K562 (cell line): ENCODE measurements at regions not wholly inside any gene's neighbourhood (a gene's known extent, or its start where the extent isn't known, plus 50 kb on each side); places are given as distances from the start of the nearest gene placed in this dataset.

Experiments used
- ATAC-seq: fragments of 200-7000 bp; cut with Tn5 transposase; 3 replicates; pipeline ENCODE4 v1.9.1; 2020; ENCODE audit warnings: moderate library complexity
- BruUV-seq: library from RNA; stranded (reverse); fragments of 400-500 nt; replicated peaks from 2 replicates; lab custom pipeline; 2021; lab: Mats Ljungman, UMichigan
- CTCF ChIA-PET: fragments of 300-600 bp; formaldehyde crosslinking; extraction: SDS; loops from one replicate; lab custom pipeline; 2021; ENCODE audit warnings: low intra/inter-chr PET ratio; lab: Yijun Ruan, JAX
- POLR2A ChIA-PET: fragments of 300-600, 350-650 bp; sonication (Branson Sonifier 250); formaldehyde crosslinking; extraction: SDS; loops from one replicate; lab custom pipeline; 2021; ENCODE audit warnings: antibody characterized with exemption, inconsistent platforms; lab: Yijun Ruan, JAX
- DNase-seq, 4 experiments: peaks; one replicate each; pipeline versions ENCODE4 v3.0.0 to v3.0.0-alpha.2; 2011 to 2018; ENCODE audit warnings: low spot score in 3 of 4, mixed read lengths in 3 of 4; ENCODE audit errors: extremely low read depth in 1 of 4
- FAIRE-seq: peaks from 2 replicates; lab custom pipeline; 2011; peaks lifted over from hg19 to GRCh38; lab: Jason Lieb, UNC
- H2AFZ ChIP-seq: 2 replicates; pipeline ENCODE4 v1.6.0; 2011; ENCODE audit warnings: low read depth, low read length, control low read depth, inconsistent platforms
- H3K27ac ChIP-seq: fragments of 200-600 bp; 3 replicates; pipeline ENCODE4 v1.8.0; 2011; ENCODE audit warnings: low read depth, mild to moderate bottlenecking, control low read depth, inconsistent platforms, low read length, moderate library complexity, mixed read lengths; ENCODE audit errors: extremely low read depth
- H3K27me3 ChIP-seq, 2 experiments: fragments of 300-600 bp in 1 of 2; 2 replicates in 1 of 2; 3 replicates in 1 of 2; pipeline versions ENCODE4 v1.6.0 to v1.8.0; 2011; ENCODE audit warnings: inconsistent platforms in 2 of 2, low read length in 2 of 2, mild to moderate bottlenecking in 1 of 2, mixed read lengths in 1 of 2, moderate library complexity in 1 of 2; ENCODE audit not compliant: control insufficient read depth in 2 of 2, insufficient read depth in 2 of 2
- H3K36me3 ChIP-seq: fragments of 300-600 bp; 3 replicates; pipeline ENCODE4 v1.8.0; 2011; ENCODE audit warnings: mild to moderate bottlenecking, low read length, inconsistent platforms; ENCODE audit not compliant: control insufficient read depth, insufficient read depth
- H3K4me1 ChIP-seq, 2 experiments: fragments of 200-600 bp in 1 of 2; replicated peaks in 1 of 2; 2 replicates in 1 of 2; 3 replicates in 1 of 2; pipeline versions ENCODE4 v1.5.1 to v1.8.0; 2011; ENCODE audit warnings: inconsistent platforms in 2 of 2, low read length in 2 of 2, mild to moderate bottlenecking in 1 of 2, mixed read lengths in 1 of 2, moderate library complexity in 1 of 2; ENCODE audit not compliant: control insufficient read depth in 2 of 2, insufficient read depth in 2 of 2
- H3K4me2 ChIP-seq: 2 replicates; pipeline ENCODE4 v1.6.1; 2011; ENCODE audit warnings: low read length, control low read depth, inconsistent platforms, mixed read lengths; ENCODE audit not compliant: insufficient read depth
- H3K4me3 ChIP-seq: fragments of 200-600 bp; sonication (generic), shearing (Covaris generic); 2 replicates; pipeline ENCODE4 v1.5.1; 2016; ENCODE audit warnings: control low read depth, inconsistent platforms
- H3K79me2 ChIP-seq: fragments of 200-600 bp; 3 replicates; pipeline ENCODE4 v1.8.0; 2011; ENCODE audit warnings: low read length, inconsistent platforms; ENCODE audit not compliant: control insufficient read depth, insufficient read depth
- H3K9ac ChIP-seq, 2 experiments: 2 replicates each; pipeline versions ENCODE4 v1.6.0 to v1.6.1; 2011; ENCODE audit warnings: low read depth in 2 of 2, low read length in 2 of 2, control low read depth in 1 of 2, inconsistent platforms in 1 of 2, mild to moderate bottlenecking in 1 of 2, mixed read lengths in 1 of 2; ENCODE audit not compliant: insufficient read depth in 1 of 2
- H3K9me1 ChIP-seq: one replicate; pipeline ENCODE4 v1.6.0; 2011; ENCODE audit warnings: inconsistent platforms, mild to moderate bottlenecking, low read length, moderate library complexity; ENCODE audit not compliant: control insufficient read depth, insufficient read depth
- H3K9me3 ChIP-seq: replicated peaks from 2 replicates; pipeline ENCODE4 v1.5.1; 2011; ENCODE audit warnings: low read depth, low read length, inconsistent platforms; ENCODE audit not compliant: control insufficient read depth, insufficient read depth
- H4K20me1 ChIP-seq: replicated peaks from 2 replicates; pipeline ENCODE4 v1.6.1; 2011; ENCODE audit warnings: low read length, inconsistent platforms, mixed read lengths; ENCODE audit not compliant: control insufficient read depth, insufficient read depth
- C11orf30 ChIP-seq: fragments of 450-650 bp; IDR thresholded peaks from 2 replicates; pipeline ENCODE4 v1.6.1; 2016; ENCODE audit warnings: low read depth, mild to moderate bottlenecking
- CTCF ChIP-seq, 3 experiments: IDR thresholded peaks in 2 of 3; conservative IDR thresholded peaks in 1 of 3; 2 replicates each; pipeline ENCODE4 v1.5.1; 2011 to 2012; ENCODE audit warnings: low read length in 3 of 3, mild to moderate bottlenecking in 3 of 3, control low read depth in 2 of 3, improper control_type of control experiment in 1 of 3, inconsistent platforms in 1 of 3, low read depth in 1 of 3, mixed read lengths in 1 of 3, moderate library complexity in 1 of 3; ENCODE audit not compliant: insufficient read depth in 2 of 3
- EP300 ChIP-seq: IDR thresholded peaks from 2 replicates; pipeline ENCODE4 v1.6.1; 2012; ENCODE audit warnings: low read length, improper control_type of control experiment
- HMGXB4 ChIP-seq: sonication (generic); formaldehyde crosslinking; IDR thresholded peaks from 2 replicates; pipeline ENCODE4 v1.8.1; 2023; ENCODE audit warnings: mild to moderate bottlenecking, missing genetic modification reagents
- MAFF ChIP-seq: IDR thresholded peaks from 2 replicates; pipeline ENCODE4 v1.6.1; 2012; ENCODE audit warnings: low read length, improper control_type of control experiment
- MAFG ChIP-seq: fragments of 450-650 bp; conservative IDR thresholded peaks from 2 replicates; pipeline ENCODE4 v1.6.1; 2016; ENCODE audit warnings: missing genetic modification characterization, missing compliant biosample characterization
- MAFK ChIP-seq: IDR thresholded peaks from 2 replicates; pipeline ENCODE4 v1.6.1; 2011; ENCODE audit warnings: low read length, improper control_type of control experiment
- NFE2 ChIP-seq: IDR thresholded peaks from 2 replicates; pipeline ENCODE4 v1.6.1; 2014; ENCODE audit warnings: antibody characterized with exemption, low read depth
- UBTF ChIP-seq, 2 experiments: IDR thresholded peaks; 2 replicates each; pipeline ENCODE4 v1.6.1; 2012; ENCODE audit warnings: improper control_type of control experiment in 2 of 2, low read depth in 2 of 2, low read length in 2 of 2, borderline replicate concordance in 1 of 2
- ZNF316 ChIP-seq: fragments of 450-650 bp; IDR thresholded peaks from 2 replicates; pipeline ENCODE4 v1.6.1; 2016
- in situ Hi-C: fragments of 300-500 bp; cut with MboI; formaldehyde crosslinking; loops from 4 replicates; pipeline ENCODE4 v1.15.0; 2018; ENCODE audit warnings: inconsistent platforms, mixed read lengths
- intact Hi-C: fragments of 100-400 bp; cut with micrococcal nuclease; formaldehyde crosslinking; loops from 2 replicates; pipeline ENCODE4 v1.14.2; 2022

- TF ChIP-seq CTCF (IDR thresholded peaks at IDR 0.05 in 2 of 3, conservative IDR thresholded peaks at IDR 0.05 in 1 of 3; ENCODE audit: insufficient read depth in 2 of 3, low read depth in 1 of 3, low read length in 3 of 3) (no peak), UBTF (IDR thresholded peaks at IDR 0.05; ENCODE audit: borderline replicate concordance in 1 of 2, low read depth in 2 of 2, low read length in 2 of 2) (no peak)
Observed at GRCh38 chr16:48960830-48961229, 320.8 kb downstream of the CBLN1 start (continued).

GRCh38 chr16:48959747-48960146 lies 321.9 kb downstream of the CBLN1 start:
- H3K4me3 ChIP-seq: no peak overlapping the region
- no peaks in the 10 kb centered on the region for H3K36me3 ChIP-seq
- 0 out of 2 replicates have a peak, but pooled peaks have one; percentile 5 for TF ChIP-seq NFE2
- no peak for TF ChIP-seq EP300
- TF ChIP-seq MAFK: peak; percentile 99
- TF ChIP-seq MAFF: peak; percentile 98
- TF ChIP-seq ZNF316: peak; percentile 96
- no peak for TF ChIP-seq HMGXB4 (CRISPR knock-in tag)
- TF ChIP-seq MAFG (tag): peak; percentile 95
- TF ChIP-seq C11orf30: peak; percentile 95
- no peak overlapping the region for H3K27ac ChIP-seq
- ChIA-PET CTCF (no interaction called here), POLR2A (interaction anchor here (0.6 kb wide), 1 partner anchor 389 kb away, joined by 4 read pairs; no protein-coding TSS in a partner anchor)
- no peaks in the 10 kb centered on the region for H3K4me1 ChIP-seq
- H3K9me3 ChIP-seq: no peaks in the 10 kb centered on the region
- intact Hi-C loops (no loop called here), in situ Hi-C loops (no loop called here)
- no peaks in the 10 kb centered on the region for H3K79me2 ChIP-seq
- BruUV-seq: no TSS peak
- DNase-seq (peak in 1 of 4 experiments; percentile 2), FAIRE-seq (no peak), ATAC-seq (no peak)
- H3K4me2 ChIP-seq: no peak overlapping the region
- H3K9ac ChIP-seq: no peak overlapping the region
- H3K9me1 ChIP-seq: no peaks in the 10 kb centered on the region
- no peak overlapping the region for H2AFZ ChIP-seq
- no peaks in the 10 kb centered on the region for H4K20me1 ChIP-seq
- no peaks in the 10 kb centered on the region for H3K27me3 ChIP-seq
